ENCODE measurements at regions not wholly inside any gene's neighbourhood (a gene's known extent, or its start where the extent isn't known, plus 50 kb on each side); places are given as distances from the start of the nearest gene placed in this dataset.
"Not testable (repeated sequence)": the region's sequence is repeated elsewhere in the genome, so short reads cannot be mapped to it uniquely, and the experiment has no call there.

- peaks cover 10% of the 10 kb centered on the region; the same call in 1 of the 2 replicates for H3K9me3 ChIP-seq (ENCODE audit: control insufficient read depth, insufficient read depth, low read length)
- H3K4me3 ChIP-seq (ENCODE audit: low read depth, low read length) = no peak overlapping the region
Measured at GRCh38 chr12:88844426-88844825, 264.2 kb upstream of the KITLG start.

GRCh38 chr12:88842314-88842713 lies 262.0 kb upstream of the KITLG start:
- H3K9me3 ChIP-seq (ENCODE audit: control insufficient read depth, insufficient read depth, low read length) = peaks cover 19% of the 10 kb centered on the region
- H3K9ac ChIP-seq (ENCODE audit: low read depth, low read length) = no peak overlapping the region
- H3K27ac ChIP-seq (ENCODE audit: low read depth, low read length) = no peak overlapping the region
- H3K36me3 ChIP-seq (ENCODE audit: control insufficient read depth, insufficient read depth, low read length) = no peaks in the 10 kb centered on the region
- no peaks in the 10 kb centered on the region for H3K27me3 ChIP-seq (ENCODE audit: control insufficient read depth, insufficient read depth, low read length)
- H3K4me1 ChIP-seq (ENCODE audit: control insufficient read depth, insufficient read depth, low read length) = no peaks in the 10 kb centered on the region
- no peak overlapping the region for H3K4me3 ChIP-seq (ENCODE audit: low read depth, low read length)

More at GRCh38 chr12:88844426-88844825, 264.2 kb upstream of the KITLG start:
- no peak overlapping the region for H3K27ac ChIP-seq (ENCODE audit: low read depth, low read length)
- H3K4me1 ChIP-seq (ENCODE audit: control insufficient read depth, insufficient read depth, low read length) = no peaks in the 10 kb centered on the region
- H3K36me3 ChIP-seq (ENCODE audit: control insufficient read depth, insufficient read depth, low read length) = no peaks in the 10 kb centered on the region
- no peak overlapping the region for H3K9ac ChIP-seq (ENCODE audit: low read depth, low read length)
- H3K27me3 ChIP-seq (ENCODE audit: control insufficient read depth, insufficient read depth, low read length) = no peaks in the 10 kb centered on the region

GRCh38 chr12:88839486-88839885 lies 259.2 kb upstream of the KITLG start:
- H3K27ac ChIP-seq (ENCODE audit: low read depth, low read length) = no peak overlapping the region
- no peaks in the 10 kb centered on the region for H3K27me3 ChIP-seq (ENCODE audit: control insufficient read depth, insufficient read depth, low read length)
- H3K4me3 ChIP-seq (ENCODE audit: low read depth, low read length) = no peak overlapping the region
- no peak overlapping the region for H3K9ac ChIP-seq (ENCODE audit: low read depth, low read length)
- H3K36me3 ChIP-seq (ENCODE audit: control insufficient read depth, insufficient read depth, low read length) = no peaks in the 10 kb centered on the region
- peaks cover 19% of the 10 kb centered on the region for H3K9me3 ChIP-seq (ENCODE audit: control insufficient read depth, insufficient read depth, low read length)
- H3K4me1 ChIP-seq (ENCODE audit: control insufficient read depth, insufficient read depth, low read length) = no peaks in the 10 kb centered on the region

- peaks cover 19% of the 10 kb centered on the region for H3K9me3 ChIP-seq (ENCODE audit: control insufficient read depth, insufficient read depth, low read length)
- H3K4me1 ChIP-seq (ENCODE audit: control insufficient read depth, insufficient read depth, low read length) = no peaks in the 10 kb centered on the region; the same call in 1 of the 2 replicates
- no peak overlapping the region for H3K9ac ChIP-seq (ENCODE audit: low read depth, low read length)
- no peaks in the 10 kb centered on the region for H3K36me3 ChIP-seq (ENCODE audit: control insufficient read depth, insufficient read depth, low read length)
- no peak overlapping the region for H3K27ac ChIP-seq (ENCODE audit: low read depth, low read length)
- H3K27me3 ChIP-seq (ENCODE audit: control insufficient read depth, insufficient read depth, low read length) = no peaks in the 10 kb centered on the region
- no peak overlapping the region for H3K4me3 ChIP-seq (ENCODE audit: low read depth, low read length)
Measured at GRCh38 chr12:88836156-88836555, 255.9 kb upstream of the KITLG start.

- no peak overlapping the region for H3K9ac ChIP-seq (ENCODE audit: low read depth, low read length)
- no peak overlapping the region for H3K4me3 ChIP-seq (ENCODE audit: low read depth, low read length)
- H3K27ac ChIP-seq (ENCODE audit: low read depth, low read length) = no peak overlapping the region
- no peaks in the 10 kb centered on the region for H3K27me3 ChIP-seq (ENCODE audit: control insufficient read depth, insufficient read depth, low read length)
- H3K9me3 ChIP-seq (ENCODE audit: control insufficient read depth, insufficient read depth, low read length) = peaks cover 9% of the 10 kb centered on the region
- no peaks in the 10 kb centered on the region; the same call in 1 of the 2 replicates for H3K4me1 ChIP-seq (ENCODE audit: control insufficient read depth, insufficient read depth, low read length)
- H3K36me3 ChIP-seq (ENCODE audit: control insufficient read depth, insufficient read depth, low read length) = no peaks in the 10 kb centered on the region
Measured at GRCh38 chr12:88834226-88834625, 254.0 kb upstream of the KITLG start.

GRCh38 chr12:88833641-88834116 lies 253.4 kb upstream of the KITLG start:
- H3K9me3 ChIP-seq (ENCODE audit: control insufficient read depth, insufficient read depth, low read length) = peaks cover 5% of the 10 kb centered on the region
- H3K27ac ChIP-seq (ENCODE audit: low read depth, low read length) = no peak overlapping the region
- H3K9ac ChIP-seq (ENCODE audit: low read depth, low read length) = no peak overlapping the region
- no peak overlapping the region for H3K4me3 ChIP-seq (ENCODE audit: low read depth, low read length)
- H3K36me3 ChIP-seq (ENCODE audit: control insufficient read depth, insufficient read depth, low read length) = no peaks in the 10 kb centered on the region
- H3K4me1 ChIP-seq (ENCODE audit: control insufficient read depth, insufficient read depth, low read length) = no peaks in the 10 kb centered on the region; the same call in 1 of the 2 replicates
- no peaks in the 10 kb centered on the region for H3K27me3 ChIP-seq (ENCODE audit: control insufficient read depth, insufficient read depth, low read length)

- not testable (repeated sequence) for H3K36me3 ChIP-seq (ENCODE audit: control insufficient read depth, insufficient read depth, low read length); H3K9ac ChIP-seq (ENCODE audit: low read depth, low read length); H3K27ac ChIP-seq (ENCODE audit: low read depth, low read length); H3K4me3 ChIP-seq (ENCODE audit: low read depth, low read length); H3K9me3 ChIP-seq (ENCODE audit: control insufficient read depth, insufficient read depth, low read length); H3K27me3 ChIP-seq (ENCODE audit: control insufficient read depth, insufficient read depth, low read length); H3K4me1 ChIP-seq (ENCODE audit: control insufficient read depth, insufficient read depth, low read length)
Measured at GRCh38 chr12:88828537-88828936, 248.3 kb upstream of the KITLG start.

GRCh38 chr12:88820012-88820411 lies 239.7 kb upstream of the KITLG start:
- Histone ChIP-seq H3K36me3 (ENCODE audit: control insufficient read depth, insufficient read depth, low read length) (no peaks in the 10 kb centered on the region), H3K4me1 (ENCODE audit: control insufficient read depth, insufficient read depth, low read length) (no peaks in the 10 kb centered on the region), H3K27ac (ENCODE audit: low read depth, low read length) (no peak overlapping the region), H3K27me3 (ENCODE audit: control insufficient read depth, insufficient read depth, low read length) (no peaks in the 10 kb centered on the region), H3K4me3 (ENCODE audit: low read depth, low read length) (no peak overlapping the region), H3K9me3 (ENCODE audit: control insufficient read depth, insufficient read depth, low read length) (no peaks in the 10 kb centered on the region), H3K9ac (ENCODE audit: low read depth, low read length) (no peak overlapping the region)

- H3K27me3 ChIP-seq (ENCODE audit: control insufficient read depth, insufficient read depth, low read length) = no peaks in the 10 kb centered on the region
- no peak overlapping the region for H3K27ac ChIP-seq (ENCODE audit: low read depth, low read length)
- no peak overlapping the region for H3K4me3 ChIP-seq (ENCODE audit: low read depth, low read length)
- no peaks in the 10 kb centered on the region for H3K4me1 ChIP-seq (ENCODE audit: control insufficient read depth, insufficient read depth, low read length)
- no peaks in the 10 kb centered on the region for H3K36me3 ChIP-seq (ENCODE audit: control insufficient read depth, insufficient read depth, low read length)
- no peaks in the 10 kb centered on the region for H3K9me3 ChIP-seq (ENCODE audit: control insufficient read depth, insufficient read depth, low read length)
- no peak overlapping the region for H3K9ac ChIP-seq (ENCODE audit: low read depth, low read length)
Measured at GRCh38 chr12:88816201-88816600, 235.9 kb upstream of the KITLG start.

- H3K27ac ChIP-seq (ENCODE audit: low read depth, low read length) = no peak overlapping the region
- H3K4me1 ChIP-seq (ENCODE audit: control insufficient read depth, insufficient read depth, low read length) = no peaks in the 10 kb centered on the region
- H3K36me3 ChIP-seq (ENCODE audit: control insufficient read depth, insufficient read depth, low read length) = no peaks in the 10 kb centered on the region
- H3K9ac ChIP-seq (ENCODE audit: low read depth, low read length) = no peak overlapping the region
- H3K4me3 ChIP-seq (ENCODE audit: low read depth, low read length) = no peak overlapping the region
- H3K27me3 ChIP-seq (ENCODE audit: control insufficient read depth, insufficient read depth, low read length) = no peaks in the 10 kb centered on the region
- H3K9me3 ChIP-seq (ENCODE audit: control insufficient read depth, insufficient read depth, low read length) = no peaks in the 10 kb centered on the region
Measured at GRCh38 chr12:88814779-88815178, 234.5 kb upstream of the KITLG start.

- Histone ChIP-seq H3K4me3 (ENCODE audit: low read depth, low read length) (no peak overlapping the region), H3K27me3 (ENCODE audit: control insufficient read depth, insufficient read depth, low read length) (no peaks in the 10 kb centered on the region), H3K36me3 (ENCODE audit: control insufficient read depth, insufficient read depth, low read length) (no peaks in the 10 kb centered on the region), H3K4me1 (ENCODE audit: control insufficient read depth, insufficient read depth, low read length) (no peaks in the 10 kb centered on the region), H3K9ac (ENCODE audit: low read depth, low read length) (no peak overlapping the region), H3K27ac (ENCODE audit: low read depth, low read length) (no peak overlapping the region), H3K9me3 (ENCODE audit: control insufficient read depth, insufficient read depth, low read length) (no peaks in the 10 kb centered on the region)
Measured at GRCh38 chr12:88812610-88813009, 232.3 kb upstream of the KITLG start.

- no peak overlapping the region for H3K27ac ChIP-seq (ENCODE audit: low read depth, low read length)
- no peaks in the 10 kb centered on the region for H3K4me1 ChIP-seq (ENCODE audit: control insufficient read depth, insufficient read depth, low read length)
- no peaks in the 10 kb centered on the region for H3K9me3 ChIP-seq (ENCODE audit: control insufficient read depth, insufficient read depth, low read length)
- H3K27me3 ChIP-seq (ENCODE audit: control insufficient read depth, insufficient read depth, low read length) = no peaks in the 10 kb centered on the region
- H3K36me3 ChIP-seq (ENCODE audit: control insufficient read depth, insufficient read depth, low read length) = no peaks in the 10 kb centered on the region
- no peak overlapping the region for H3K4me3 ChIP-seq (ENCODE audit: low read depth, low read length)
- H3K9ac ChIP-seq (ENCODE audit: low read depth, low read length) = no peak overlapping the region
Measured at GRCh38 chr12:88810806-88811205, 230.5 kb upstream of the KITLG start.
